ENCODE measurements at regions not wholly inside any gene's neighbourhood (a gene's known extent, or its start where the extent isn't known, plus 50 kb on each side); places are given as distances from the start of the nearest gene placed in this dataset.

- peak; percentile 96 for DNase-seq (ENCODE audit: low read depth)
- no peak overlapping the region for H3K4me3 ChIP-seq (ENCODE audit: low read length)
- TF ChIP-seq CTCF (conservative IDR thresholded peaks at IDR 0.05; ENCODE audit: low read length): no peak
Measured at GRCh38 chr20:16922834-16923233, 174.7 kb downstream of the OTOR start.

GRCh38 chr20:16926626-16927430 is 178.7 kb downstream of the OTOR start:
- no peak for TF ChIP-seq CTCF (conservative IDR thresholded peaks at IDR 0.05; ENCODE audit: low read length)
- H3K4me3 ChIP-seq (ENCODE audit: low read length): no peak overlapping the region
- DNase-seq (ENCODE audit: low read depth): no peak

GRCh38 chr20:16929756-16930155 is 181.6 kb downstream of the OTOR start:
- no peak for TF ChIP-seq CTCF (conservative IDR thresholded peaks at IDR 0.05; ENCODE audit: low read length)
- no peak overlapping the region for H3K4me3 ChIP-seq (ENCODE audit: low read length)
- peak; percentile 44 for DNase-seq (ENCODE audit: low read depth)

GRCh38 chr20:16930656-16931055 is 182.5 kb downstream of the OTOR start:
- no peak for DNase-seq (ENCODE audit: low read depth)
- H3K4me3 ChIP-seq (ENCODE audit: low read length): no peak overlapping the region
- no peak for TF ChIP-seq CTCF (conservative IDR thresholded peaks at IDR 0.05; ENCODE audit: low read length)

GRCh38 chr20:16939051-16939450 is 190.9 kb downstream of the OTOR start:
- no peak for DNase-seq (ENCODE audit: low read depth)

GRCh38 chr20:16940701-16941100 is 192.5 kb downstream of the OTOR start:
- no peak for TF ChIP-seq CTCF (conservative IDR thresholded peaks at IDR 0.05; ENCODE audit: low read length)
- DNase-seq (ENCODE audit: low read depth): no peak
- no peak overlapping the region for H3K4me3 ChIP-seq (ENCODE audit: low read length)

More at GRCh38 chr20:16939051-16939450, 190.9 kb downstream of the OTOR start:
- no peak overlapping the region for H3K4me3 ChIP-seq (ENCODE audit: low read length)
- no peak for TF ChIP-seq CTCF (conservative IDR thresholded peaks at IDR 0.05; ENCODE audit: low read length)

- TF ChIP-seq CTCF (conservative IDR thresholded peaks at IDR 0.05; ENCODE audit: low read length): no peak
- no peak for DNase-seq (ENCODE audit: low read depth)
- no peak overlapping the region for H3K4me3 ChIP-seq (ENCODE audit: low read length)
Measured at GRCh38 chr20:16942051-16942450, 193.9 kb downstream of the OTOR start.
